Chondrocyte (in vitro differentiated cells): ENCODE measurements at regions not wholly inside any gene's neighbourhood (a gene's known extent, or its start where the extent isn't known, plus 50 kb on each side); places are given as distances from the start of the nearest gene placed in this dataset.

Experiments
- DNase-seq: peaks from one replicate; pipeline ENCODE4 v3.0.0; 2021; ENCODE audit warnings: mixed read lengths, low spot score
- H3K27ac Mint-ChIP-seq: one replicate; pipeline ENCODE4 v1.8.0; 2021; ENCODE audit warnings: mild to moderate bottlenecking, moderate library complexity, mixed read lengths; ENCODE audit not compliant: unreplicated experiment
- H3K27me3 Mint-ChIP-seq: 2 replicates; pipeline ENCODE4 v1.8.0; 2021; ENCODE audit warnings: low read depth, mixed read lengths
- H3K36me3 Mint-ChIP-seq: 2 replicates; pipeline ENCODE4 v1.8.0; 2021; ENCODE audit warnings: low read depth, mixed read lengths
- H3K4me1 Mint-ChIP-seq: 2 replicates; pipeline ENCODE4 v1.8.0; 2021; ENCODE audit warnings: low read depth, mild to moderate bottlenecking, mixed read lengths
- H3K4me3 Mint-ChIP-seq: one replicate; pipeline ENCODE4 v1.8.0; 2021; ENCODE audit warnings: mild to moderate bottlenecking, moderate library complexity, mixed read lengths; ENCODE audit not compliant: unreplicated experiment
- H3K9me3 Mint-ChIP-seq: 2 replicates; pipeline ENCODE4 v1.8.0; 2021; ENCODE audit warnings: low read depth, mixed read lengths
- CTCF ChIP-seq: fragments of 200-600 bp; sonication (generic); IDR thresholded peaks from 2 replicates; pipeline ENCODE4 v1.5.0; 2021; ENCODE audit warnings: antibody characterized with exemption, mild to moderate bottlenecking, moderate library complexity

GRCh38 chr22:49655168-49655812, 172.4 kb downstream of the BRD1 start:
- Mint-ChIP-seq H3K36me3 (no peaks in the 10 kb centered on the region), H3K27me3 (peaks cover 21% of the 10 kb centered on the region), H3K4me1 (no peaks in the 10 kb centered on the region), H3K9me3 (no peaks in the 10 kb centered on the region), H3K4me3 (no peak overlapping the region), H3K27ac (no peak overlapping the region)
- TF ChIP-seq CTCF = no peak
- no peak for DNase-seq

GRCh38 chr22:49650336-49651241, 177.1 kb downstream of the BRD1 start:
- no peak for TF ChIP-seq CTCF
- Mint-ChIP-seq H3K4me3 (no peak overlapping the region), H3K27me3 (peaks cover 33% of the 10 kb centered on the region), H3K4me1 (no peaks in the 10 kb centered on the region), H3K27ac (no peak overlapping the region), H3K36me3 (no peaks in the 10 kb centered on the region), H3K9me3 (no peaks in the 10 kb centered on the region)
- DNase-seq = no peak

GRCh38 chr22:49649166-49650068, 178.3 kb downstream of the BRD1 start:
- TF ChIP-seq CTCF = no peak
- no peak for DNase-seq
- H3K36me3 Mint-ChIP-seq = no peaks in the 10 kb centered on the region
- H3K9me3 Mint-ChIP-seq = no peaks in the 10 kb centered on the region
- H3K27ac Mint-ChIP-seq = no peak overlapping the region
- peaks cover 28% of the 10 kb centered on the region for H3K27me3 Mint-ChIP-seq
- no peaks in the 10 kb centered on the region for H3K4me1 Mint-ChIP-seq
- no peak overlapping the region for H3K4me3 Mint-ChIP-seq

- Mint-ChIP-seq H3K4me1 (no peaks in the 10 kb centered on the region), H3K36me3 (no peaks in the 10 kb centered on the region), H3K4me3 (no peak overlapping the region), H3K9me3 (no peaks in the 10 kb centered on the region), H3K27ac (no peak overlapping the region), H3K27me3 (peaks cover 26% of the 10 kb centered on the region)
- no peak for DNase-seq
- no peak for TF ChIP-seq CTCF
Observed at GRCh38 chr22:49648053-49648452, 179.6 kb downstream of the BRD1 start.

GRCh38 chr22:49647627-49648026, 180.0 kb downstream of the BRD1 start:
- DNase-seq = no peak
- H3K4me1 Mint-ChIP-seq = no peaks in the 10 kb centered on the region
- TF ChIP-seq CTCF = no peak

More at GRCh38 chr22:49647627-49648026, 180.0 kb downstream of the BRD1 start:
- H3K9me3 Mint-ChIP-seq = no peaks in the 10 kb centered on the region
- H3K27me3 Mint-ChIP-seq = peaks cover 26% of the 10 kb centered on the region
- no peak overlapping the region for H3K4me3 Mint-ChIP-seq
- H3K36me3 Mint-ChIP-seq = no peaks in the 10 kb centered on the region
- no peak overlapping the region for H3K27ac Mint-ChIP-seq
